HepG2 (cell line): ENCODE measurements at regions not wholly inside any gene's neighbourhood (a gene's known extent, or its start where the extent isn't known, plus 50 kb on each side); places are given as distances from the start of the nearest gene placed in this dataset.

Source experiments
- ATAC-seq: fragments of 200-7000 bp; cut with Tn5 transposase; 3 replicates; pipeline ENCODE4 v1.9.1; 2020; ENCODE audit warnings: mild to moderate bottlenecking, moderate library complexity
- BruUV-seq: library from RNA; stranded (reverse); fragments of 400-500 nt; replicated peaks from 2 replicates; lab custom pipeline; 2021; lab: Mats Ljungman, UMichigan
- CTCF ChIA-PET: fragments of 300-600 bp; formaldehyde crosslinking; extraction: SDS; loops from one replicate; lab custom pipeline; 2021; ENCODE audit warnings: low total read pairs, inconsistent platforms, low intra/inter-chr PET ratio; lab: Yijun Ruan, JAX
- POLR2A ChIA-PET: fragments of 350-600 bp; sonication (Branson Sonifier 250); formaldehyde crosslinking; loops from one replicate; lab custom pipeline; 2020; ENCODE audit warnings: antibody characterized with exemption, inconsistent platforms; lab: Yijun Ruan, JAX
- DNase-seq: peaks from one replicate; pipeline ENCODE4 v3.0.0-alpha.2; 2015; ENCODE audit warnings: low spot score
- FAIRE-seq: peaks from 3 replicates; lab custom pipeline; 2011; peaks lifted over from hg19 to GRCh38; lab: Jason Lieb, UNC
- H2AFZ ChIP-seq: one replicate; pipeline ENCODE4 v1.6.1; 2011; ENCODE audit warnings: low read length, inconsistent platforms
- H3K27ac ChIP-seq: fragments of 300-600 bp; 3 replicates; pipeline ENCODE4 v1.8.0; 2011; ENCODE audit warnings: mixed run types, mild to moderate bottlenecking, mixed read lengths, low read length, inconsistent platforms; ENCODE audit not compliant: insufficient read depth; ENCODE audit errors: extremely low read length
- H3K27me3 ChIP-seq, 2 experiments: fragments of 200-600 bp in 1 of 2; 2 replicates in 1 of 2; 3 replicates in 1 of 2; pipeline versions ENCODE4 v1.6.0 to v1.8.0; 2011; ENCODE audit warnings: low read length in 2 of 2, mild to moderate bottlenecking in 2 of 2, moderate library complexity in 2 of 2, inconsistent platforms in 1 of 2; ENCODE audit not compliant: insufficient read depth in 2 of 2, control insufficient read depth in 1 of 2
- H3K36me3 ChIP-seq, 2 experiments: fragments of 200-600 bp in 1 of 2; replicated peaks in 1 of 2; 2 replicates in 1 of 2; 3 replicates in 1 of 2; pipeline versions ENCODE4 v1.5.1 to v1.8.0; 2011; ENCODE audit warnings: low read length in 2 of 2, inconsistent platforms in 1 of 2; ENCODE audit not compliant: insufficient read depth in 2 of 2, control insufficient read depth in 1 of 2
- H3K4me1 ChIP-seq: 2 replicates; pipeline ENCODE4 v1.5.1; 2012; ENCODE audit warnings: low read length, inconsistent platforms; ENCODE audit not compliant: insufficient read depth
- H3K4me2 ChIP-seq: 2 replicates; pipeline ENCODE4 v1.6.0; 2011; ENCODE audit warnings: low read depth, low read length, inconsistent platforms
- H3K4me3 ChIP-seq, 3 experiments: fragments of 200-600 bp in 1 of 3; sonication (generic), shearing (Covaris generic) in 1 of 3; replicated peaks in 1 of 3; 2 replicates each; pipeline ENCODE4 v1.5.1; 2011 to 2016; ENCODE audit warnings: low read length in 3 of 3, inconsistent platforms in 2 of 3, low read depth in 2 of 3, mild to moderate bottlenecking in 2 of 3, control low read depth in 1 of 3, mixed read lengths in 1 of 3; ENCODE audit not compliant: insufficient read depth in 1 of 3
- H3K79me2 ChIP-seq: one replicate; pipeline ENCODE4 v1.6.1; 2011; ENCODE audit warnings: low read length, inconsistent platforms; ENCODE audit not compliant: insufficient read depth
- H3K9ac ChIP-seq: 2 replicates; pipeline ENCODE4 v1.6.0; 2011; ENCODE audit warnings: mild to moderate bottlenecking, low read depth, low read length, inconsistent platforms; ENCODE audit not compliant: insufficient read depth
- H3K9me3 ChIP-seq: 2 replicates; pipeline ENCODE4 v1.5.1; 2012; ENCODE audit warnings: mild to moderate bottlenecking, low read length
- H4K20me1 ChIP-seq: 2 replicates; pipeline ENCODE4 v1.6.0; 2011; ENCODE audit warnings: inconsistent platforms, mild to moderate bottlenecking, low read length, moderate library complexity; ENCODE audit not compliant: insufficient read depth
- HMGXB4 ChIP-seq, 2 experiments: sonication (generic) in 1 of 2; formaldehyde crosslinking in 1 of 2; IDR thresholded peaks; 2 replicates each; pipeline versions ENCODE4 v1.4.0 to v1.6.1; 2018 to 2020; ENCODE audit warnings: missing genetic modification reagents in 2 of 2, borderline replicate concordance in 1 of 2, low read depth in 1 of 2, mild to moderate bottlenecking in 1 of 2, missing biosample characterization in 1 of 2
- PCBP2 ChIP-seq: fragments of 200-400 bp; formaldehyde crosslinking; optimal IDR thresholded peaks from 2 replicates; pipeline ENCODE3; 2018; ENCODE audit warnings: low read length, low read depth; ENCODE audit not compliant: poor library complexity, severe bottlenecking
- SMYD3 ChIP-seq: sonication (generic); formaldehyde crosslinking; IDR thresholded peaks from 2 replicates; pipeline ENCODE4 v1.8.1; 2023; ENCODE audit warnings: mild to moderate bottlenecking, missing genetic modification reagents
- SSRP1 ChIP-seq: IDR thresholded peaks from 2 replicates; pipeline ENCODE4 v1.6.1; 2016; ENCODE audit warnings: control low read depth
- TARDBP ChIP-seq: sonication (generic); formaldehyde crosslinking; IDR thresholded peaks from 2 replicates; pipeline ENCODE4 v1.8.0; 2022; ENCODE audit warnings: mild to moderate bottlenecking, missing genetic modification reagents
- TMF1 ChIP-seq: sonication (generic); formaldehyde crosslinking; IDR thresholded peaks from 2 replicates; pipeline ENCODE4 v1.8.1; 2022; ENCODE audit warnings: low read depth, missing genetic modification reagents
- TOPORS ChIP-seq: sonication (generic); formaldehyde crosslinking; IDR thresholded peaks from 2 replicates; pipeline ENCODE4 v1.8.0; 2023; ENCODE audit warnings: mild to moderate bottlenecking, missing genetic modification reagents
- ZBTB37 ChIP-seq: sonication (generic); formaldehyde crosslinking; IDR thresholded peaks from 2 replicates; pipeline ENCODE4 v1.4.0; 2020; ENCODE audit warnings: mild to moderate bottlenecking, missing genetic modification reagents
- ZNF354B ChIP-seq: sonication (generic); formaldehyde crosslinking; IDR thresholded peaks from 2 replicates; pipeline ENCODE4 v1.8.0; 2022; ENCODE audit warnings: mild to moderate bottlenecking, missing genetic modification reagents
- ZNF44 ChIP-seq: sonication (generic); formaldehyde crosslinking; IDR thresholded peaks from 2 replicates; pipeline ENCODE4 v1.5.1; 2020; ENCODE audit warnings: mild to moderate bottlenecking, missing genetic modification reagents
- WGBS: methylation state at CpG from one replicate; pipeline ENCODE4 v1.1.6; 2017; ENCODE audit warnings: low lambda C conversion rate; 5-methylcytosine and 5-hydroxymethylcytosine counted together
- in situ Hi-C: cut with HindIII; loops from 2 replicates; pipeline ENCODE4 v1.10.0; 2017; ENCODE audit warnings: low pct_unique_long_range_greater_than_20kb; ENCODE audit not compliant: extremely low pct_ligation_motif_present
- intact Hi-C: fragments of 100-400 bp; cut with micrococcal nuclease; formaldehyde crosslinking; loops from one replicate; pipeline ENCODE4 v1.10.0; 2022; ENCODE audit not compliant: unreplicated experiment
- TF ChIP-seq, protein P1 (sequence below): sonication (generic); formaldehyde crosslinking; IDR thresholded peaks from 2 replicates; pipeline ENCODE4 v1.5.1; 2020; ENCODE audit warnings: mild to moderate bottlenecking, missing genetic modification reagents, borderline replicate concordance
- TF ChIP-seq, protein P2 (sequence below): sonication (generic); formaldehyde crosslinking; IDR thresholded peaks from 2 replicates; pipeline ENCODE4 v1.8.1; 2023; ENCODE audit warnings: mild to moderate bottlenecking, missing genetic modification reagents, borderline replicate concordance

DNA sequence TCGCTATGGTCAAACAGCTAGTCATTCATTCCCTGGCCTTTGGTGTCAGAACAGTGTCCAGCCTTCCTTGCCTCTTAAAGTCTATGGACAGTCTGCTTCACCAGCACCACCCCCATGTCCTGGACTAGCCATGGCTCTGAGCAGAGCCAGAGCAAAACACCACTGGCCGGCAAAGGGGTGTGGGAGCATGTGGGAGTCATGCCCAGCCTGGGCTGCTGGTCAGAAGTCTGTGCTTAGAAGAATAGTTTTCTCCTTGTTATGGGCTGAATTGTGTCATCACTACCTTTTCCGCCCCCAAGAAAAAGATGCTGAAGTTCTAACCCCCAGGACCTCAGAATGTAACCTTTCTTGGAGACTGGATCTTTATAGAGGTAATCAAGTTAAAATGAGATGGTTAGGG, 132.9 kb upstream of the LPP start:
- Histone ChIP-seq H3K27ac (peak overlapping the region; percentile 78), H3K4me2 (peak overlapping the region; percentile 55; the same call in 1 of the 2 replicates), H2AFZ (peak overlapping the region; percentile 59), H3K9ac (peak overlapping the region; percentile 47), H3K4me1 (peaks cover 55% of the 10 kb centered on the region), H4K20me1 (no peaks in the 10 kb centered on the region), H3K9me3 (no peaks in the 10 kb centered on the region), H3K27me3 (no peaks in the 10 kb centered on the region), H3K36me3 (no peaks in the 10 kb centered on the region), H3K79me2 (no peaks in the 10 kb centered on the region), H3K4me3 (no peak overlapping the region)
- TF ChIP-seq SSRP1 (CRISPR knock-in tag) (no peak), ZNF44 (CRISPR knock-in tag) (no peak), PCBP2 (no peak), SMYD3 (CRISPR knock-in tag) (peak; percentile 52; the same call in 1 of the 2 replicates), TOPORS (0 out of 2 replicates have a peak, but pooled peaks have one; percentile 27), TMF1 (CRISPR knock-in tag) (0 out of 2 replicates have a peak, but pooled peaks have one; percentile 58), HMGXB4 (CRISPR knock-in tag; IDR thresholded peaks at IDR 0.05; ENCODE audit: borderline replicate concordance in 1 of 2, low read depth in 1 of 2) (no peak), ZNF354B (peak; percentile 80; the same call in 1 of the 2 replicates), TARDBP (CRISPR knock-in tag) (peak; percentile 16; the same call in 1 of the 2 replicates), ZBTB37 (no peak)
- TF ChIP-seq, protein P1, sequence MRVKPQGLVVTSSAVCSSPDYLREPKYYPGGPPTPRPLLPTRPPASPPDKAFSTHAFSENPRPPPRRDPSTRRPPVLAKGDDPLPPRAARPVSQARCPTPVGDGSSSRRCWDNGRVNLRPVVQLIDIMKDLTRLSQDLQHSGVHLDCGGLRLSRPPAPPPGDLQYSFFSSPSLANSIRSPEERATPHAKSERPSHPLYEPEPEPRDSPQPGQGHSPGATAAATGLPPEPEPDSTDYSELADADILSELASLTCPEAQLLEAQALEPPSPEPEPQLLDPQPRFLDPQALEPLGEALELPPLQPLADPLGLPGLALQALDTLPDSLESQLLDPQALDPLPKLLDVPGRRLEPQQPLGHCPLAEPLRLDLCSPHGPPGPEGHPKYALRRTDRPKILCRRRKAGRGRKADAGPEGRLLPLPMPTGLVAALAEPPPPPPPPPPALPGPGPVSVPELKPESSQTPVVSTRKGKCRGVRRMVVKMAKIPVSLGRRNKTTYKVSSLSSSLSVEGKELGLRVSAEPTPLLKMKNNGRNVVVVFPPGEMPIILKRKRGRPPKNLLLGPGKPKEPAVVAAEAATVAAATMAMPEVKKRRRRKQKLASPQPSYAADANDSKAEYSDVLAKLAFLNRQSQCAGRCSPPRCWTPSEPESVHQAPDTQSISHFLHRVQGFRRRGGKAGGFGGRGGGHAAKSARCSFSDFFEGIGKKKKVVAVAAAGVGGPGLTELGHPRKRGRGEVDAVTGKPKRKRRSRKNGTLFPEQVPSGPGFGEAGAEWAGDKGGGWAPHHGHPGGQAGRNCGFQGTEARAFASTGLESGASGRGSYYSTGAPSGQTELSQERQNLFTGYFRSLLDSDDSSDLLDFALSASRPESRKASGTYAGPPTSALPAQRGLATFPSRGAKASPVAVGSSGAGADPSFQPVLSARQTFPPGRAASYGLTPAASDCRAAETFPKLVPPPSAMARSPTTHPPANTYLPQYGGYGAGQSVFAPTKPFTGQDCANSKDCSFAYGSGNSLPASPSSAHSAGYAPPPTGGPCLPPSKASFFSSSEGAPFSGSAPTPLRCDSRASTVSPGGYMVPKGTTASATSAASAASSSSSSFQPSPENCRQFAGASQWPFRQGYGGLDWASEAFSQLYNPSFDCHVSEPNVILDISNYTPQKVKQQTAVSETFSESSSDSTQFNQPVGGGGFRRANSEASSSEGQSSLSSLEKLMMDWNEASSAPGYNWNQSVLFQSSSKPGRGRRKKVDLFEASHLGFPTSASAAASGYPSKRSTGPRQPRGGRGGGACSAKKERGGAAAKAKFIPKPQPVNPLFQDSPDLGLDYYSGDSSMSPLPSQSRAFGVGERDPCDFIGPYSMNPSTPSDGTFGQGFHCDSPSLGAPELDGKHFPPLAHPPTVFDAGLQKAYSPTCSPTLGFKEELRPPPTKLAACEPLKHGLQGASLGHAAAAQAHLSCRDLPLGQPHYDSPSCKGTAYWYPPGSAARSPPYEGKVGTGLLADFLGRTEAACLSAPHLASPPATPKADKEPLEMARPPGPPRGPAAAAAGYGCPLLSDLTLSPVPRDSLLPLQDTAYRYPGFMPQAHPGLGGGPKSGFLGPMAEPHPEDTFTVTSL = 0 out of 2 replicates have a peak, but pooled peaks have one; percentile 1
- TF ChIP-seq, protein P2, sequence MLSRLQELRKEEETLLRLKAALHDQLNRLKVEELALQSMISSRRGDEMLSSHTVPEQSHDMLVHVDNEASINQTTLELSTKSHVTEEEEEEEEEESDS = 0 out of 2 replicates have a peak, but pooled peaks have one; percentile 59
- DNase-seq = no peak
- peak; percentile 57 for ATAC-seq
- POLR2A ChIA-PET = interaction anchor here (0.6 to 2.1 kb wide), 10 partner anchors 11 to 281 kb away, joined by 3 to 46 read pairs (median 4); partner anchors contain the start of gene BCL6
- FAIRE-seq = no peak
- no TSS peak for BruUV-seq
- CTCF ChIA-PET = no interaction called here
- in situ Hi-C loops (no loop called here), intact Hi-C loops (loop anchor here (2.0 kb wide), 1 partner anchor 16 kb away; no protein-coding TSS in a partner anchor)
- 96% methylated on average over 2 of the region's 3 CpGs for WGBS
